Mucosa of descending colon (tissue), 3 donors: ENCODE measurements at regions not wholly inside any gene's neighbourhood (a gene's known extent, or its start where the extent isn't known, plus 50 kb on each side); places are given as distances from the start of the nearest gene placed in this dataset.

Experiments used
- ATAC-seq: fragments of 200-7000 bp; cut with Tn5 transposase; one replicate; pipeline ENCODE4 v1.9.1; 2020; ENCODE audit warnings: mild to moderate bottlenecking, moderate library complexity
- DNase-seq, 3 donors: peaks; one replicate each; pipeline ENCODE4 v3.0.0-alpha.2; 2020
- H3K36me3 ChIP-seq: fragments of 200-600 bp; one replicate; pipeline ENCODE4 v1.8.0; 2021; ENCODE audit warnings: low read depth, mild to moderate bottlenecking
- H3K4me1 ChIP-seq: fragments of 200-600 bp; one replicate; pipeline ENCODE4 v1.8.0; 2021; ENCODE audit warnings: low read depth, mild to moderate bottlenecking
- H3K4me3 ChIP-seq: fragments of 200-600 bp; one replicate; pipeline ENCODE4 v1.8.0; 2021; ENCODE audit warnings: mild to moderate bottlenecking
- H3K9me3 ChIP-seq: fragments of 200-600 bp; one replicate; pipeline ENCODE4 v1.8.0; 2021; ENCODE audit warnings: mild to moderate bottlenecking
- CTCF ChIP-seq: fragments of 200-600 bp; IDR thresholded peaks from one replicate; pipeline ENCODE4 v1.8.0; 2022; ENCODE audit warnings: antibody characterized with exemption, mild to moderate bottlenecking
- intact Hi-C, 2 donors: fragments of 100-400 bp; cut with DNase I in 1 of 2; cut with micrococcal nuclease in 1 of 2; formaldehyde crosslinking; loops; one replicate each; pipeline versions ENCODE4 v1.11.0 to v1.11.1; 2022; cut with DNase I, micrococcal nuclease
- donor health status: DM: no; HTN: no; CAD: no; lungs with moderate emphysema.
- donor health status: DM: no; HTN: no; CAD: no.
- donor health status: DM: no; HTN: yes; CAD: no.

GRCh38 chr11:43261775-43262174 is 50.0 kb upstream of the API5 start:
- H3K4me1 ChIP-seq, result no peaks in the 10 kb centered on the region
- ATAC-seq (no peak), DNase-seq (no peak)
- no peak overlapping the region for H3K4me3 ChIP-seq
- intact Hi-C loops, result no loop called here
- no peaks in the 10 kb centered on the region for H3K36me3 ChIP-seq
- no peak for TF ChIP-seq CTCF
- H3K9me3 ChIP-seq, result peaks cover 4% of the 10 kb centered on the region
